ENCODE measurements at regions not wholly inside any gene's neighbourhood (a gene's known extent, or its start where the extent isn't known, plus 50 kb on each side); places are given as distances from the start of the nearest gene placed in this dataset.

DNA sequence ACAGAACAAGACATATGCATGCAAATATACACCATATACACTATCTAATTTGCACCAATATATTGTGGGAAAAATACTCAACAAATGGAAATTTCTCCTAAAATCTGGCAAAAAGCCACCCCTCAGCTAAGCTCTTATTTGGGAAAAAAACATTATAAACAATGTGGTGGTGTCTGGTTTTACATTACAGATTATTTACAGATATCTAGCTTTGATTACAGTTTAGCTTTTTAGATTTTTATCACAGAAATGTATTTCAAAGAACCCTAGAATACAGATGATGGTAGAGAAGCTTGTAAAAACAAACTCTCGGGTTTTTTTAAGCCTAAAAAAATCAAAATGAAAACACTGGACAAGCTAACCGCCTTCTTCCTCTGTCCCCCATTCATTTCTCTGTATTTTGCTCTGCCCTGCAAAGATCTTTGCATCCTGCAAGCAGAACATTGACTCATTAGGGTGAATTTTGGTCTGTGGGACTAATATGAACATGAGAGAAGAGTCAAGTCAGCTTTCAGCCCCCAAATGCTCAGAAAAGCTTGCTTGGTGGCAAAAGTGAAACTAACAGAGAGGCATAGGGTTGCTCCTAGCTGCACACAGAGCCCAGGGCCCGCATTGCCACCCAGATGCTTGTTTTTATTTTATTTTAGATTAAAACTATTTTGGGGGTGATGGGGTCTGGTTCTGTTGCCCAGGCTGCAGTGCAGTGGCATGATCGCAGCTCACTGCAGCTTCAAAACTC lies 88.8 kb upstream of the LYZL1 start:
- Mint-ChIP-seq H3K27me3 (ENCODE audit: unreplicated experiment) (peaks cover 1% of the 10 kb centered on the region), H3K4me3 (ENCODE audit: unreplicated experiment) (no peak overlapping the region), H3K9me3 (ENCODE audit: unreplicated experiment) (peaks cover 2% of the 10 kb centered on the region), H3K4me1 (ENCODE audit: low read depth, unreplicated experiment) (peaks cover 5% of the 10 kb centered on the region), H3K27ac (ENCODE audit: unreplicated experiment) (no peak overlapping the region), H3K36me3 (ENCODE audit: unreplicated experiment) (no peaks in the 10 kb centered on the region)
- DNase-seq: no peak
- TF ChIP-seq CTCF (IDR thresholded peaks at IDR 0.05; ENCODE audit: partially characterized antibody, unreplicated experiment): no peak

DNA sequence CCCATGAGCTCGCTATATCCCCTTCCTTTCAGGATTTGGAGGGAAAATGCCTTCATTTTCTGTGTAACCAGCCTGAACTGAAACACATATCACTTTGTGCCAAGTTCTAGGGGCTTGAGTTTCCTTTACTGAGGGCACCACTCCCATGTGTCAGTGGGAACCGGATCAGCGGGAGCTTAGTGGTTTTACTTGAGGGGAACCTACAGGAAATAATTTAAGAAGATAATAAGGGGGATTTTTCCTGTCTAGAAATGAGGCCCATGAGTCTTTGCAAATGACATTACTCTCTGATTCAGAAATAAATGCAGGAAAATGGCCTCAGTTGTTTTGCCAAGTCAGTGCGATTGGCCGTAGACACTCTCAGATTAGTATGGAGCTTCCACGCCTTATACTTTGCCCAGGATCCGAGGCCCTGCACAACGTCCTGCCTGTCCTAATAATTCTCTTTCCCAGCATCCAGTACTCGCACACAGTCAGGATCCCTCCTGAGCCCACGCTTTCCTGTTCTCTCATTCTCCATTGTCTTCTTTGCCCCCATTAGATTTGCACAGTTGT lies 86.4 kb upstream of the LYZL1 start:
- no peaks in the 10 kb centered on the region for H3K36me3 Mint-ChIP-seq (ENCODE audit: unreplicated experiment)

DNA sequence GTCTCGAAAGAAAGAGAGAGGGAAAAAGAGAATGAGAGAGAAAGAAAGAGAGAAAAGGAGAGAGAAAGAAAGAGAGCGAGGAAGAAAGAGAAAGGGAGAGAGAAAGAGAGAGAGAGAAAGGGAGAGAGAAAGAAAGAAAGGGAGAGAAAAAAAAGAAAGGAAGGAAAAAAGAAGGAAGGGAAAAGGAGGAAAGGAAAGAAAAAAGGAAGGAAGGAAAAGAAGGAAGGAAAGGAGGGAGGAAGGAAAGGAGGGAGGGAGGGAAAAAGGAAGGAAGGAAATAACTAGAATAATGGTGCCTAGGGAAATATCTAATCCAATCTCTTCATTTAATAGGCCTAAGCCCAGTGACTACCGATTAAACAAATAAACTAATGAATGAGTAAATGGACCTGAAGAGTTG lies 85.4 kb upstream of the LYZL1 start:
- Mint-ChIP-seq H3K27ac (ENCODE audit: unreplicated experiment) (no peak overlapping the region), H3K4me3 (ENCODE audit: unreplicated experiment) (no peak overlapping the region), H3K9me3 (ENCODE audit: unreplicated experiment) (peaks cover 2% of the 10 kb centered on the region), H3K27me3 (ENCODE audit: unreplicated experiment) (peaks cover 1% of the 10 kb centered on the region), H3K4me1 (ENCODE audit: low read depth, unreplicated experiment) (peaks cover 5% of the 10 kb centered on the region), H3K36me3 (ENCODE audit: unreplicated experiment) (no peaks in the 10 kb centered on the region)
- no peak for TF ChIP-seq CTCF (IDR thresholded peaks at IDR 0.05; ENCODE audit: partially characterized antibody, unreplicated experiment)
- DNase-seq: no peak

More for the DNA sequence above, 86.4 kb upstream of the LYZL1 start:
- peaks cover 1% of the 10 kb centered on the region for H3K27me3 Mint-ChIP-seq (ENCODE audit: unreplicated experiment)
- H3K27ac Mint-ChIP-seq (ENCODE audit: unreplicated experiment): no peak overlapping the region
- H3K9me3 Mint-ChIP-seq (ENCODE audit: unreplicated experiment): peaks cover 2% of the 10 kb centered on the region
- TF ChIP-seq CTCF (IDR thresholded peaks at IDR 0.05; ENCODE audit: partially characterized antibody, unreplicated experiment): no peak
- no peak for DNase-seq
- no peak overlapping the region for H3K4me3 Mint-ChIP-seq (ENCODE audit: unreplicated experiment)
- H3K4me1 Mint-ChIP-seq (ENCODE audit: low read depth, unreplicated experiment): peaks cover 5% of the 10 kb centered on the region

DNA sequence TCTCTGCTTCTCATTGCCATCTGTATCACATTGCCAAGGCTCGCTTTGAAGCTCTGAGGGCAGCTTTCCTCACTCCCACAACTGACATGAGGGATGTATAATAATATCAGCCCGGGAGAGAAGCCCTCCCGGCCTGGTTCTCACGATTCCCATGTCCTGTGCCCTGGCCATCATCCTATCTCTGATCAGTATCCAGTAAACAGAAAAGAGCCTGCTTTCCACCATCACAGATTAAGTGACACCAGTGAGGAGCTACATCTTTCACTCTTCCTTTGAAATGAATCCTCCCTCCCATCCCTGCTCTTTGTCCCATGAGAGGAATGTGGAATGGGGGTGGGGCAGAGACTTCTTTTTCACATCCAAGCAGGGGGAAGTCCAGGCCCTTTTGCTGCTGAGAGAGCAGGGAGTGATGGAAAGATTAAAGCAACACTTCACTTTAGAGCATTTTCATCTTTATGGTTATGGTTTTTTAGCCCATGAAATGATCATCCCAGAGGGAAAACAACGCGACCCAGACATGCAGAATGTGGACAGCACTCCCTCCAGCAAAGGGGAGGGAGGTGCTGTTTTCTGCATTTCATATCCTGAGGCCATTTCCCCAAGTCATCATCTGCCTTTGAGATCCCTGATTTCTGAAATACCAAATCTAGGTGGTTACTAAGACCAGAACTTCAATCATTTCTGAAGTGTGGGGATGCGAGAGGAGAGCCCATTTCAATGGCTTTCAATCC lies 84.6 kb upstream of the LYZL1 start:
- Mint-ChIP-seq H3K27me3 (ENCODE audit: unreplicated experiment) (peaks cover 1% of the 10 kb centered on the region), H3K9me3 (ENCODE audit: unreplicated experiment) (peaks cover 2% of the 10 kb centered on the region), H3K4me3 (ENCODE audit: unreplicated experiment) (no peak overlapping the region), H3K27ac (ENCODE audit: unreplicated experiment) (no peak overlapping the region), H3K4me1 (ENCODE audit: low read depth, unreplicated experiment) (peaks cover 5% of the 10 kb centered on the region), H3K36me3 (ENCODE audit: unreplicated experiment) (no peaks in the 10 kb centered on the region)
- no peak for TF ChIP-seq CTCF (IDR thresholded peaks at IDR 0.05; ENCODE audit: partially characterized antibody, unreplicated experiment)
- peak; percentile 22 for DNase-seq

DNA sequence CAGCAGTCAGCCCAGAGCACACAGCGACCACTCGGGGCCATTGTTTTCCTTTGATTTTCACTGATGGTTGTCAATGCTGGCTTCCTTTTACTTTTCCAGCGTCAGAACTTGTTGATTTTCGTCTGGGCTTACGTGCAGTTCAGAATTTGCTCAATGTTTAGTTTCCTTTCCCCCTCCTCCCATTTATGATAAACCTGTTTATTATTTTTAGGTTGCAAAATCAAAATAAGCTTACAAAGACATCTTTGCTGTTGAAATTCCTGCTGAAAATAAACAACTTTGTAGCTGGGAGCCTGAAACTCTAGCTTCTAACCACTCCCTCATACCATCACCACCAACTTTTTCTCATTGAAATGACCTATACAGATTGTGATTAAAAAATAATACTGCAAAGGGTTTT lies 83.1 kb upstream of the LYZL1 start:
- peaks cover 1% of the 10 kb centered on the region for H3K27me3 Mint-ChIP-seq (ENCODE audit: unreplicated experiment)
- H3K4me3 Mint-ChIP-seq (ENCODE audit: unreplicated experiment): no peak overlapping the region
- no peak for TF ChIP-seq CTCF (IDR thresholded peaks at IDR 0.05; ENCODE audit: partially characterized antibody, unreplicated experiment)
- peaks cover 2% of the 10 kb centered on the region for H3K9me3 Mint-ChIP-seq (ENCODE audit: unreplicated experiment)
- H3K27ac Mint-ChIP-seq (ENCODE audit: unreplicated experiment): no peak overlapping the region
- no peaks in the 10 kb centered on the region for H3K36me3 Mint-ChIP-seq (ENCODE audit: unreplicated experiment)
- DNase-seq: no peak
- peaks cover 5% of the 10 kb centered on the region for H3K4me1 Mint-ChIP-seq (ENCODE audit: low read depth, unreplicated experiment)
